HG02623 (cell line): ENCODE measurements at regions not wholly inside any gene's neighbourhood (a gene's known extent, or its start where the extent isn't known, plus 50 kb on each side); places are given as distances from the start of the nearest gene placed in this dataset.
"Not testable (repeated sequence)": the region's sequence is repeated elsewhere in the genome, so short reads cannot be mapped to it uniquely, and the experiment has no call there.

Experiments used
- ATAC-seq: cut with Tn5 transposase; IDR thresholded peaks from one replicate; pipeline ENCODE4 v1.9.1; 2021; ENCODE audit warnings: moderate library complexity; ENCODE audit not compliant: unreplicated experiment

DNA sequence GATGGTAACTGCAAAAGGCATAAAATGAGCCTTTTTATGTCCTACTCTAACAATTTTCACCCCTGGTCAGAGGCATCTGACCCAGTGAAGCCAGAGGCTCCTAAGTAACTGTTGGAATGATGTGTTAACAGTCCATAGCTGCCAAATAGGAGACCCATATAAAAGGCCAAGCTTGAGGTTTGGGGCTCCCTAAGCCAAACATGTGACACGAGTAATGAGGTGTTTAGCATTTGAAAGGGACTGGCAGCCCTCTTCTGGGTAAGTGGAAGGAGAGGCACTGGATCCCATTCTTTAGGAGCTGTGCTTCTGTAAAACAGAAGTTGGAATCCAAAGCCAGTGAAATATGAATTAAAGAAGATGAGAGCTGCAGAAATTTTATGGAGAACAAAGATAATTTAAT is 100.6 kb upstream of the PNPLA4 start:
- no peak for ATAC-seq

DNA sequence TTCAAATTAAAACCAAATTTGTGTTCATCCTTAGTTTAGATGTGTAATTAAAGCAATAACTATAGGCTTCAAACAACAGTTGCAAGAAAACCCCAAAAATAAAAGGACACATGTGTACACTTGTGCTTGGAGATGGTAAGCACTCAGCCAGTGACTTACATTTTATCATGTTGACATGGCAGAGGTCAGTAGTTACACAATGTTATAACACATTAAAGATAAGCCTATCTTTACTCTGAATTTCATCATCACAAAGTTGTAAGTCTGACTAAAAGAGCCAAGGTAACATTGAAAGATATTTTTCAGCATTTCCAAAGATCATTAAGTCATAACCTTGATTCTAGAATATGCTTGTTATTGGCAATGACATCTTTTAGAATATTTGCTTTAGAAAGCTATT is 98.5 kb upstream of the PNPLA4 start:
- ATAC-seq, result no peak

DNA sequence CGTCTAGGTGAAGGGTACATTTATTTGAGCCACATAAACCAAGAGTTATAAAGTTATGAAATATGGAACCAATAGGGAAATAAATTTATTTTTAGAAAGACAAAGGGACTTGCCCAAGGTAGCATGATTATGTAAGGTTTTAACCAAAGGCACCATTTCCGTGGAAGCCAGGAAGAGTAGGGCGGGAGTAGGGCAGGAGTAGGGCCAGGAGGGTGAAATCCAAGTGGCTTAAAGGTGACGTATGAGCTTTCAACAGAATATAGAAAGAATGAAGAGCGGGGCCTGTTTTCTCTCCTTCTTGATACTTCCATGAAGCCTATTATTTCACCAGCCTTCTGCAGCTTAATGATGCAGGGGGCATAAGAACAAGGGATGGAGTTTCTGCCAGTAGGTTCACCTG is 91.7 kb upstream of the PNPLA4 start:
- no peak for ATAC-seq

DNA sequence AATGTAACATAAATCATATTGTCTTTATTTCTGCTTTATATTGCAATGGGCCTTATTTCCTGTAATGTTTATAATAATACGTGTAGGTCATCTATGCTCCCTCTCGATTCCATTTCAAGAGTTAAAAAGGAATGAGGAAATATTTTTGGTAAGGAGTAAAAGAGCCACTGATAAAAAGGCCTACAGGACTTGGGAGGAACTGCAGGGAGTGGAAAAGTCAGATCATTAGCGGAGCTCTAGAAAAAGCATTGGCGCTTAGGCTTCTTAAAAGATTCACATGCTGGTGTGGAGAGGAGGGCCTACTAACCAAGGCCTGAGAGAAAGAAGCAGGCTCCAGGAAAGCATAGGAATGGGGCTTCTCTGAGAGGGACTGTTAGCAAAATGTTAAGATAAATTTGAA is 82.9 kb upstream of the PNPLA4 start:
- no peak for ATAC-seq

DNA sequence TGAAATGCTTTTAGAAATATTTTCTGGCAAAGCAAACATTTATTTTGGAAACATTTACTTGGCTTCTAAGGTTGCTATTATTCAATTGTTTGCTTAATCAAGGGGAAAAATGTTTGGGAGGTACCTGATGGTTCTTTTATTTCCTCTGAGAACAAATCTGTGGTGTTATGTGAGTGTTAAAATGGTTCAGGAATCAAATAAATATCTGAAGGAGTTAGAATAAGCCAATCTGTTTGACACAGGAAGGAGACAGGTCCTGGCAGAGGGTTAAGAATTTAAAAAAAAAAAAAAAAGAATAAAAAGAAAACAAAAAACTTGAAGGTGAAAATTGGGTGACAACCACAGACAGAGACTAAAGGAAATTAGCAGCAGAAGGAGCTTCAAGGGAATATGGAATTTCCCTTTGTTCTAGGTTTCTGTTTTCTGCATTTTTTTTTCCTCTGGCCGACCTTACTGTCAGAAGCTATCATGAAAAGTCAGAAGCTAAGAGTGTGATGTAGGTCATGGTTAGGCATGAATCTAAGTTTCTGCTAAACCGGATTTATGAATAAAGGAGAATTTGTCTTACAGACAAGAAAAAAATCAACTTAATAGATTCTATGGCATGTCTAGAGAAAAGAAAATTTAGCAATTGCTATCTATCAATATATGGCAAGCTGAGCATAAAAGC is 78.6 kb upstream of the PNPLA4 start:
- ATAC-seq, result no peak

DNA sequence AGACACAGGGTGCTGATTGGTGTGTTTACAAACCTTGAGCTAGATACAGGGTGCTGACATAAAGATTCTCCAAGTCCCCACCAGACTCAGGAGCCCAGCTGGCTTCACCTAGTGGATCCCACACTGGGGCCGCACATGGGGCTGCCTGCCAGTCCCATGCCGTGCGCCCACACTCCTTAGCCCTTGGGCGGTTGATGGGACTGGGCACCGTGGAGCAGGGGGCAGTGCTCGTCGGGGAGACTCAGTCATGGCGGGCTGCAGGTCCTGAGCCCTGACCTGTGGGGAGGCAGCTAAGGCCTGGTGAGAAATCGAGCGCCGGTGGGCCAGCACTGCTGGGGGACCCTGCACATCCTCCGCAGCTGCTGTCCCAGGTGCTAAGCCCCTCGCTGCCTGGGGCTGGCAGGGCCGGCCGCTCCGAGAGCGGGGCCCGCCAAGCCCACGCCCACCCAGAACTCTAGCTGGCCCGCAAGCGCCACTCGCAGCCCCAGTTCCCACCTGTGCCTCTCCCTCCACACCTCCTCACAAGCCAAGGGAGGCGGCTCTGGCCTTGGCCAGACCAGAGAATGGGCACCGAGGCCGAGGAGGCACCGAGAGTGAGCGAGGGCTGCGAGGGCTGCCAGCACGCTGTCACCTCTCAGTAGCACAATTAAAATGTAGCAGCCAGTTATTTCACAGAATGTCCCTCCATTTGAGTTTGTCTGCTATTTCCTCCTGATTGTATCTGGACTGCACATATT is 76.1 kb upstream of the PNPLA4 start:
- no peak for ATAC-seq

DNA sequence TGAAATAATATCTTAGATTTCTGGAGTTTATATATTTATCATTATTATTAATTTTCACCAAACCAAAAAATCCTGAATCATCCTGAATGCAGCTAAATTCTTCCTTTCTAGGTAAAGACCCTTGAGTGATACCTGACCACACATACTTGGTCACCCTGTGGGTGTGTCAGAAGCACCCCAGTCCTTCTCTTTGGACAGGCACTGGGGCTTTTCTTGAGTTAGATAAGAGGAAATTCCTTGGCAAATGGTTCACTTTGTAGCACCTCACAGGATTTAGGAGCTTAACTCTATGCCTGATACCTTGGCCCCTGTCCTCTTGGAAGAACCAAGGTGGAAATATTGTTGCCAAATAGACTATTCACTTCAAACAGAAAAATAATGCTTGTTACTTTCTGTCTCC is 69.6 kb upstream of the PNPLA4 start:
- no peak for ATAC-seq

DNA sequence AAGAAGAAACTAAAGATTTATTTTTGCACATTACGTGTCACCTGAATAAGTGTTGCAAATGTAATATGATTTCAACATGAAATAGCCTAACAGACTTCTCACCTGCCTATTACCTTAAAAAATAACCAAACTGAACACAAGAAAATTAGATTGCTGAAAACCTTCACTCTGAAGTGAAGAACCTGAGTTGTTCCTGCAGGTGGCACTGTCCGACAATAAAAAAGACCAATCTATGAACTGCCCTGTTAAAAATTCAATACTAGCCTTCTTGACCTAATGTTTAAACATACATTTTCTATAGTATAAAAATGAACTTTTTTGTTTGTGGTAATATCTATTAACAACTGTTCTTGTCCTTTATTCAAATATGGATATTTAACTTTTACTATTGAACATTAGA is 69.2 kb upstream of the PNPLA4 start:
- ATAC-seq, result no peak

DNA sequence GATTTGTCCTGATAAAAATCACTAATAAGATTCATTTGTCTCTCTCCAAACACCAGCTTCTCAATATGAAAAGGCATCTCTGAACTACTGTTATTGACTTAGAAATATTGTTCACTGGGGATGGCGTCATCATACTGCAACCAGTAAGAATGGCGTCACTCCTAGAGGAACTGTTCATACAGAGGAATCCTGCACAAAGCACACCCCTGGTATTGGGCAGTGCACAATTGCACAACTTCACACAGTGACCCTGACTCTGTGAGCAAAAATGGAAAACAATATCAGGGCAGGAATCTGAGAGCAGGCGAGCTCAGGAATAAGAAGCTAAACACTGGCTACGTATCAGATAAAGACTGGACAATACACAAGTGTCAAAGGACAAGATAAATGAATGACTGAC is 66.7 kb upstream of the PNPLA4 start:
- no peak for ATAC-seq

DNA sequence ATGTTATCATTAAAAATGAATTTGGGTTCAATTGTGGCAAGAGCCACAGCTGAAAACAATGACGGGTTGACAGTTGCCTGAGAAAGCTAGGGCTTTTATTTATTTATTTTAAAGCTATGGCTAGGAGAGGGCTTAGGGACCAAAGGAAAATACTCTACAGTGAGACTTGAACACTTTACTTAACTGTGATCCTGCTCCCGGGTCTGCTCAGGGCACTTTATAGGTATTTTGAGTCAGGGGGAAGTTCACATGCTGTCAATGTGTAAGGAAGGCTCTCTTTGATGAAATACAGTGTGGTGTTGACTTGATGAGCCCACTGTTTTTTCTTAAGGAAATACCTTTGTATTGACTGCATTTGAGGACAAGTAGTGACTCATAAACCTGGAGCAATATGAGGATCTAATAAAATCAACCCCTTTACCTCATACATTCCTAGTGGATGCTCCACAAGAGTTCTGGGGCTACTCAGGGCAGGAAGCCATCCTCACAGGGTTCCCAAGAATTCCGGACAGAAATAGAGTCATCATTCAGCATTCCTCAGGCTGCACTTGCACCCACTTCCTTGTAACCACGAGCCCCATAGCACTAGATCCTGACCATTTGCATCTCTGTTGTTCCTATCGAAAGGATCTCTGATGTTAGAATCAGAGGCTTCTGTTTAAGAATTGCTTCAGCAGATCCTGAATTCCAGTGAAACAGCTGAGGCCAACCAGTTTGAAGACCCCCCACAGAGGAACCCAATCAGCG is 61.0 kb upstream of the PNPLA4 start:
- ATAC-seq, result not testable (repeated sequence)

DNA sequence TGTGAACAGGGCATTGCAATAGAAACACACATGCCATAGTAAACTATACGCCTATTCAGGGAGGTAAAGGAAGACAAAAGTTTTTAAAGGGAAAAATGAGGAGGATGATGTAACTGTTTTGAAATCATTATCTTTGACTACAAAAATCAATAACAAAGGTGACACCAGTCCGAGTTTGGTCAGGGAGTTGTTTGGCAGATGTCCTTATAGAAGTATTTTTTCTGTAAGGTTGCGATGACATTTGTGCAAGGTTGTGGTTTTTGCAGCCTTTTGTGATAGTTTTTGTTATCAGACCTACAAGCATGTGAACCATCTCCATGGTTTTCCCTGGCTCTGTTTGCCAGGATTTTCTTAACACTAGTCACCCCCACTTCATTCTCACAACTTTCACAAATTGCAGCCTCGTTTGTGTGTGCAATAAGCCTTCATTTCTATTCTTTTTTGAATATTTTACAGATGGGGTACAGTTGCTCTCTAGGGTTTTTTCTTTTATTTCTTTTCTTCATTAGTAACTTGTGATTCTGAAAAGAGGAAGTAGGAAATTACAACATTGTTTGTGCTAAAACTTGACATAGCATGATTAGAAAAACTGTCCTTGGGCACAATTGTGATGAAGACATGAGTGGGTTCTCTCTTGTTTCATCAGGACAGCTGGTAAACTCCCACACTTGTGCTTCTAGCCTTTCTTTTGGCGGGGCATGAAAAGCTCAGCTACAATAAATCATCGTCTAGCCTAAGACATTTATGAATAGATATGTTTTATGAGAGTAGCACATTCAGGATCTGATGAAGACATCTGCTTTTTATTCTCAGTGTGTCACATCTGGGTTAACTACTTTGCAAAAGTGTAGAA is 60.2 kb upstream of the PNPLA4 start:
- peak; percentile 61 for ATAC-seq

DNA sequence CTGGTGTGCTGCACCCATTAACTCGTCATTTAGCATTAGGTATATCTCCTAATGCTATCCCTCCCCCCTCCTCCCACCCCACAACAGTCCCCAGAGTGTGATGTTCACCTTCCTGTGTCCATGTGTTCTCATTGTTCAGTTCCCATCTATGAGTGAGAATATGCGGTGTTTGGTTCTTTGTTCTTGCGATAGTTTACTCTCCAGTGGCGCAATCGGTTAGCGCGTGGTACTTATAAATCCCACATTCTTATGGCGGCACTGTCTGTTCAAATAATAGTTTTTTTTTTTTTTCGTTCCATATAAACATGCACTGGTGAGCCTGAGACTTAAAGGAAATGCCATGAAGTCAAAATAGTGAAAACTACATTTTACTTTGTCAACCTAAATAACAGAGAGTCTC is 59.5 kb upstream of the PNPLA4 start:
- not testable (repeated sequence) for ATAC-seq

DNA sequence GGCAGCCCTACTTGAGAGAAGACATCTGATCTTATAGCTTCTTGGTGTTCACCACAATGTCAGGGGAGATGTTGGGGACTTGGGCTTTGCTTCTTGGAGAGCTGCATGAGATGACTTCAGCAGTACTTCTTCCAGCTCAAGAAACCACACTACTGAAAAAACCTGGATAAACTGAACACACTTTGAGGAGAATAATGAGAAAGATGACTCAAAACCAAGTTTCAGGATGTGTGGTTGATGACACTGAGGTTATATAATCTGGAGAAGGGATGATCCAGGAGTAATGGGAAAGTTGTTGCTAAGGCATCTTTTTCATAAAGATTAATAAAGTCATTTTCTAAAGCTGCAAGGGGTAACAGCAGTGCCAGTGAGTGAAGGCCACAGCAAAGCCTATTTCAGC is 58.4 kb upstream of the PNPLA4 start:
- no peak for ATAC-seq

DNA sequence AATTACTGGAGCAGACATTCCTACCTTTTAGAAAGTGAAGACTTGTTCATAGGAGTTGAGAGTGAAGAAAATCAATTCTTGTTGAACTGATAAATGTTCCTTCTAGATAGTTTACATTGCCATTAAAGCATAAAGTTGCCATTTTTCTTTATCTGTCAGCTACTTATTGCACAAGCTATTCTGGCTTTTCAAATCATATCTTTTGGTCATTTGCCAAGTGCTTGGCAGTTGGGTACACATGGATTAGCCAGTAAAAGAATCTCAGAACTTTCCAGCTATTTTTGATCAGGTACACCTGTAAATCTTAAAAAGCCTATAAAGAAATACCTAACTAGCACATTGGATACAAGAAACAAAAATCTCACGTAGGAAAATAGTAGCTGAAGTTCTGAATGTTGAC is 56.4 kb upstream of the PNPLA4 start:
- no peak for ATAC-seq
